ENCODE measurements at regions not wholly inside any gene's neighbourhood (a gene's known extent, or its start where the extent isn't known, plus 50 kb on each side); places are given as distances from the start of the nearest gene placed in this dataset.

DNA sequence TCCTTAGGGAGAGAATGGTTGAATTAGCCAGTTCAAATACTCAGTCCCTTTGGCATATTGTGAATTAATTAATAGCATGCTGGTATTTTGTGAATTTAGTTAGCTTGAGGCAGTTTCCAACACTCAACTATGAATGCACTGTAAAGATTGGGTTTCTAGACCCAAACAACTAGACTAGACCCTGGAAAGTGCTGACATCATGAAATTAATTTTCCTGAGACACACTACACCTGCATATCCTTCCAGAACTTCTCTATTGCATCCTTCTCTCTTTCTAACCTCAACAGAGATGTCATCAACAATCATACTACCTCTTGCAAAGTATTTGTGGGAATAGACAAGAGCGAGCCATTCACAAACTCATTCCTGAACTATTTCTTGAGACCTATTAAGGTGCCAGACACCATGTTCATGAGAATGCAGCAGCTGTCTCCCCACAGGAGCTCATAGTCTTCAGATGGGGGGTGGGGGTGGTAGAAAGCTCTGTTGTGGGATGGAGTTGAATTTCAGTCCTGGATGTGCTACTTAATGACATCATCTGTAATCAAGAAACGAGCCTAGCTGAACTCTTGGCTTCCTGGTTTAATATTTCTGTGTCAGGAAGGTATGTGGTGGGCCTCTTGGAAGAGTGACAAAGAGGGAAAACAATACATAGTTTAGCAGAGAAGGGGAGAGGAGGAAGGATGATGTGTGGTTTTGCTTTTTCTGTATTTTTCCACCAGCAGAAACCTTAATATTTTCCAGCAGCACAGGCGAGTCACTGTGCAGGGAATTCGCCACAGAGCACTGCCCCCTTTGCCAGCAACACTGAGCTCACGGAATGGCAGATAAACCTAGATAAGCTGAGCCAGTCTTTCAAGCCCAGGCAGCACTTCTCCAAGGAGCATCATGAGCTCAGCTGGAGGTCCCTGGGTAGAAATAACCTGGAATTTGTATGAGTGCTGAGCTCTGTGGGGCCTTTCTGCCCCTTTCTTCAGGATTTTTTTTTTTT, 53.1 kb upstream of the CYSLTR2 start:
- Histone ChIP-seq H2BK5ac (ENCODE audit: low read depth, low read length) (no peak overlapping the region), H3K9me3 (ENCODE audit: insufficient read depth in 2 of 2, low read depth in 1 of 2, low read length in 1 of 2) (0 out of 4 replicates have a peak, but pooled peaks cover 4 to 5% of the 10 kb centered on the region in 2 experiments), H3K79me2 (ENCODE audit: control insufficient read depth in 1 of 2, insufficient read depth in 2 of 2, low read length in 2 of 2) (no peaks in the 10 kb centered on the region), H4K91ac (replicated peaks; ENCODE audit: insufficient read length, low read length) (no peak overlapping the region), H2BK20ac (ENCODE audit: low read length) (no peak overlapping the region), H3K36me3 (ENCODE audit: control insufficient read depth in 2 of 4, insufficient read depth in 4 of 4, low read length in 3 of 4) (no peaks in the 10 kb centered on the region), H3K27ac (ENCODE audit: low read depth, low read length) (no peak overlapping the region), H3K4me3 (ENCODE audit: extremely low read depth in 1 of 4, insufficient read depth in 2 of 4, low read depth in 3 of 4, low read length in 4 of 4) (no peak overlapping the region), H3K4ac (replicated peaks; ENCODE audit: insufficient read length, low read depth, low read length) (no peak overlapping the region), H4K8ac (ENCODE audit: extremely low read depth, insufficient read depth, low read length) (no peak overlapping the region), H3K4me1 (replicated peaks in 1 of 4; ENCODE audit: control insufficient read depth in 3 of 4, insufficient read depth in 4 of 4, low read length in 3 of 4) (peaks cover 0 to 4% (median 1%) of the 10 kb centered on the region in 4 experiments; a peak in 2 of 7 replicates), H3K4me2 (ENCODE audit: insufficient read depth in 1 of 2, low read depth in 2 of 2, low read length in 2 of 2) (no peak overlapping the region), H2AK5ac (ENCODE audit: low read depth, low read length) (no peak overlapping the region), H3K27me3 (replicated peaks in 1 of 4; ENCODE audit: control insufficient read depth in 3 of 4, extremely low read depth in 1 of 4, insufficient read depth in 3 of 4, low read length in 3 of 4) (no peaks in the 10 kb centered on the region), H3K56ac (replicated peaks; ENCODE audit: insufficient read length, low read depth, low read length) (no peak overlapping the region), H3K23me2 (ENCODE audit: low read depth, low read length) (no peaks in the 10 kb centered on the region; the same call in 1 of the 2 replicates), H3K23ac (ENCODE audit: insufficient read length) (no peak overlapping the region), H2AFZ (ENCODE audit: low read length) (no peak overlapping the region), H3K79me1 (ENCODE audit: low read depth, low read length) (no peaks in the 10 kb centered on the region), H3K9ac (replicated peaks in 1 of 4; ENCODE audit: extremely low read depth in 1 of 4, low read depth in 3 of 4, low read length in 3 of 4) (no peak overlapping the region), H2BK120ac (replicated peaks; ENCODE audit: low read depth, low read length) (no peak overlapping the region), H2BK12ac (ENCODE audit: low read depth, low read length) (no peak overlapping the region), H3K14ac (ENCODE audit: insufficient read length) (no peak overlapping the region), H4K5ac (ENCODE audit: insufficient read length, low read depth, low read length) (no peak overlapping the region), H2BK15ac (ENCODE audit: low read length) (no peak overlapping the region), H3K18ac (ENCODE audit: extremely low read depth, low read length) (no peak overlapping the region), H4K20me1 (replicated peaks in 1 of 2; ENCODE audit: control insufficient read depth in 1 of 2, insufficient read depth in 2 of 2, low read length in 2 of 2) (no peaks in the 10 kb centered on the region)
- 82% methylated on average over 5 of the region's 5 CpGs; no CpG with 5 or more reads in 1 of the 2 experiments for WGBS, 2 experiments (ENCODE audit: extremely low coverage in 1 of 2, insufficient coverage in 1 of 2, insufficient read length in 1 of 2, insufficient replicate concordance in 2 of 2, low coverage in 1 of 2, low lambda C conversion rate in 2 of 2, missing lambda C conversion rate in 1 of 2)
- ChIA-PET POLR2A (ENCODE audit: partially characterized antibody) (no interaction called here), CTCF (ENCODE audit: partially characterized antibody) (interaction anchor here (0.6 to 1.6 kb wide), 8 partner anchors 10 to 198 kb away, joined by 3 to 9 read pairs (median 4); no protein-coding TSS in a partner anchor)
- no peak for TF ChIP-seq JUND (IDR thresholded peaks at IDR 0.05; ENCODE audit: low read length)
- TF ChIP-seq RXRA (IDR thresholded peaks at IDR 0.05; ENCODE audit: insufficient read depth, low read depth, low read length), result no peak
- FAIRE-seq, result no peak
- DNase-seq (ENCODE audit: low read depth in 1 of 2, low spot score in 2 of 2), result no peak

All from H1 (cell line).